Osteoblast (primary cell): ENCODE measurements at regions not wholly inside any gene's neighbourhood (a gene's known extent, or its start where the extent isn't known, plus 50 kb on each side); places are given as distances from the start of the nearest gene placed in this dataset.

Experiments used
- DNase-seq: peaks from one replicate; pipeline ENCODE4 v3.0.0; 2011; ENCODE audit warnings: low spot score, mixed read lengths; ENCODE audit not compliant: insufficient read length; ENCODE audit errors: missing footprints
- H2AFZ ChIP-seq: 2 replicates; pipeline ENCODE4 v1.6.0; 2011; ENCODE audit warnings: mild to moderate bottlenecking, low read length
- H3K27ac ChIP-seq: 2 replicates; pipeline ENCODE4 v1.5.1; 2011; ENCODE audit warnings: mild to moderate bottlenecking, low read depth, low read length, moderate library complexity
- H3K27me3 ChIP-seq: 2 replicates; pipeline ENCODE4 v1.6.0; 2012; ENCODE audit warnings: mild to moderate bottlenecking, control low read depth, inconsistent platforms, low read length, moderate library complexity; ENCODE audit not compliant: insufficient read depth
- H3K36me3 ChIP-seq: 2 replicates; pipeline ENCODE4 v1.5.1; 2011; ENCODE audit warnings: mild to moderate bottlenecking, low read length, control low read depth, moderate library complexity; ENCODE audit not compliant: insufficient read depth
- H3K4me1 ChIP-seq: 2 replicates; pipeline ENCODE4 v1.5.1; 2011; ENCODE audit warnings: mild to moderate bottlenecking, low read length, control low read depth, moderate library complexity; ENCODE audit not compliant: insufficient read depth
- H3K4me2 ChIP-seq: 2 replicates; pipeline ENCODE4 v1.6.0; 2011; ENCODE audit warnings: mild to moderate bottlenecking, low read length; ENCODE audit not compliant: insufficient read depth
- H3K4me3 ChIP-seq: fragments of 200-600 bp; sonication (generic); 3 replicates; pipeline ENCODE4 v1.5.1; 2012; ENCODE audit warnings: mild to moderate bottlenecking, low read length, inconsistent platforms; ENCODE audit not compliant: insufficient read depth
- H3K79me2 ChIP-seq: 2 replicates; pipeline ENCODE4 v1.6.0; 2012; ENCODE audit warnings: mild to moderate bottlenecking, low read length, control low read depth, inconsistent platforms; ENCODE audit not compliant: insufficient read depth
- H3K9me3 ChIP-seq: 2 replicates; pipeline ENCODE4 v1.5.1; 2011; ENCODE audit warnings: low read depth, low read length, control low read depth
- H4K20me1 ChIP-seq: 2 replicates; pipeline ENCODE4 v1.6.0; 2012; ENCODE audit warnings: mild to moderate bottlenecking, low read length, control low read depth; ENCODE audit not compliant: insufficient read depth
- TF ChIP-seq, protein P1 (sequence below): IDR thresholded peaks from 2 replicates; pipeline ENCODE4 v1.5.1; 2011; ENCODE audit warnings: mild to moderate bottlenecking, low read depth, low read length, moderate library complexity; ENCODE audit errors: extremely low read depth

DNA sequence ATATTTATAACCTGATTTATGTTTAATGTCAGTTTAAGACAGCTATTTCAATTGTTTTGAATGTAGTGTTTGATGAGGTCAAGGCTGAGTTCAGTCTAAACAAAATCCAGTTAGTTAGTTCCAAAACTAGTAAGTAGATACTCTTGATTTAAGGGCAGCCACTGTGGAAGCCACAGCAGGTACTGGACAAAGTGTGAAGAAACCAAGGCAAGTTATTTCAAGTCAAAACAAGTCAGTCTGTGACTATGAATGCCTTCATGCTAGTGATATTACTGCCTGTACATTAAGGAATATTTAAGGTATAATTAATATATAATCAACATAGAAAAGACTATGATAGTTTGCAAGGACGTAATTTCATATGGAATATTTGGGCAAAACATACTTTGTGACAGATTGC lies 362.3 kb downstream of the DMRTA1 start:
- Histone ChIP-seq H3K27me3 (no peaks in the 10 kb centered on the region), H3K4me3 (no peak overlapping the region), H3K36me3 (no peaks in the 10 kb centered on the region), H4K20me1 (no peaks in the 10 kb centered on the region), H3K4me2 (no peak overlapping the region), H3K27ac (no peak overlapping the region), H3K4me1 (no peaks in the 10 kb centered on the region), H3K9me3 (no peaks in the 10 kb centered on the region), H2AFZ (no peak overlapping the region), H3K79me2 (no peaks in the 10 kb centered on the region)
- TF ChIP-seq, protein P1, sequence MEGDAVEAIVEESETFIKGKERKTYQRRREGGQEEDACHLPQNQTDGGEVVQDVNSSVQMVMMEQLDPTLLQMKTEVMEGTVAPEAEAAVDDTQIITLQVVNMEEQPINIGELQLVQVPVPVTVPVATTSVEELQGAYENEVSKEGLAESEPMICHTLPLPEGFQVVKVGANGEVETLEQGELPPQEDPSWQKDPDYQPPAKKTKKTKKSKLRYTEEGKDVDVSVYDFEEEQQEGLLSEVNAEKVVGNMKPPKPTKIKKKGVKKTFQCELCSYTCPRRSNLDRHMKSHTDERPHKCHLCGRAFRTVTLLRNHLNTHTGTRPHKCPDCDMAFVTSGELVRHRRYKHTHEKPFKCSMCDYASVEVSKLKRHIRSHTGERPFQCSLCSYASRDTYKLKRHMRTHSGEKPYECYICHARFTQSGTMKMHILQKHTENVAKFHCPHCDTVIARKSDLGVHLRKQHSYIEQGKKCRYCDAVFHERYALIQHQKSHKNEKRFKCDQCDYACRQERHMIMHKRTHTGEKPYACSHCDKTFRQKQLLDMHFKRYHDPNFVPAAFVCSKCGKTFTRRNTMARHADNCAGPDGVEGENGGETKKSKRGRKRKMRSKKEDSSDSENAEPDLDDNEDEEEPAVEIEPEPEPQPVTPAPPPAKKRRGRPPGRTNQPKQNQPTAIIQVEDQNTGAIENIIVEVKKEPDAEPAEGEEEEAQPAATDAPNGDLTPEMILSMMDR, result no peak
- no peak for DNase-seq

DNA sequence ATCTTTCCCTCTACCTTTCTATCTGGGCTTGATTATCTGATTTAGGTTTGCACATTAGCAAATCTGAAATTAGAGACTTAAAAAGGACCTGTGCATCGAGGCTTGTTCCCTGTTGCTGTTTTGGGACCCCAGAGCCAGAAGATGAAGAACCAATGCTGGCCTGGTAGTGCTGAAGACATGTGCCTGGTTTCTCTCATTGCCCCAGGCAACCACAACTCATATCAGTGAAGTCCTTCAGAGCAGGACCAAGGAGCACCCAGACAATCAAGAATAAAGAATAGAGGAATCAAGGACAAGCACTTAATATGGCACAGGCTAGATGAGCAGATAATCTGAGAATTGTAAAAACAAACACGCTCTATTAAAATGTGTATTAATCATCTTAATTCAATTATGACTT lies 362.7 kb downstream of the DMRTA1 start:
- H3K4me1 ChIP-seq, result no peaks in the 10 kb centered on the region
- TF ChIP-seq, protein P1, result no peak
- H3K27ac ChIP-seq, result no peak overlapping the region
- no peaks in the 10 kb centered on the region for H3K36me3 ChIP-seq
- H4K20me1 ChIP-seq, result no peaks in the 10 kb centered on the region
- DNase-seq, result no peak
- H3K9me3 ChIP-seq, result no peaks in the 10 kb centered on the region
- H3K4me2 ChIP-seq, result no peak overlapping the region
- H2AFZ ChIP-seq, result no peak overlapping the region
- H3K27me3 ChIP-seq, result no peaks in the 10 kb centered on the region
- H3K79me2 ChIP-seq, result no peaks in the 10 kb centered on the region
- no peak overlapping the region for H3K4me3 ChIP-seq

DNA sequence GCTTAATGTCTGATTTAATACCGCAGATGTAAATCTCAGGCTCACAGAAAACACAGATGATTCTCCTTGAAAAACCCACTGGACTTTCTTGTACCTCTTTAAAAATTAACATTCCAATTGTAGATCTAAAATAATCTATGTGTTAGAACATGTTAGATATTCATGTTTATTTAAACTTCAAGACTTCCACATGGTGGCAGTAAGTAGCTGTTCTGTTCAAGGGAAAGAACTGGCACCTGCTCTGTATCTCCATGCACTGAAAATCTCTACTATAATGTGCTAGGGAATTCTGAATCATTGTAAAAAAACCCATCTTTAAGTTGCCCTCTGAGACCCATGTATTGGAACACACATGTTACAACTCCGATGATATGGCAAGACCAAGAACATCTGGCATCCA lies 366.9 kb downstream of the DMRTA1 start:
- Histone ChIP-seq H3K4me1 (no peaks in the 10 kb centered on the region), H3K27ac (no peak overlapping the region), H3K4me3 (no peak overlapping the region), H3K36me3 (no peaks in the 10 kb centered on the region), H2AFZ (no peak overlapping the region), H3K4me2 (no peak overlapping the region), H3K9me3 (no peaks in the 10 kb centered on the region), H4K20me1 (no peaks in the 10 kb centered on the region), H3K27me3 (no peaks in the 10 kb centered on the region), H3K79me2 (no peaks in the 10 kb centered on the region)
- TF ChIP-seq, protein P1, result peak; percentile 30
- DNase-seq, result peak; percentile 47

DNA sequence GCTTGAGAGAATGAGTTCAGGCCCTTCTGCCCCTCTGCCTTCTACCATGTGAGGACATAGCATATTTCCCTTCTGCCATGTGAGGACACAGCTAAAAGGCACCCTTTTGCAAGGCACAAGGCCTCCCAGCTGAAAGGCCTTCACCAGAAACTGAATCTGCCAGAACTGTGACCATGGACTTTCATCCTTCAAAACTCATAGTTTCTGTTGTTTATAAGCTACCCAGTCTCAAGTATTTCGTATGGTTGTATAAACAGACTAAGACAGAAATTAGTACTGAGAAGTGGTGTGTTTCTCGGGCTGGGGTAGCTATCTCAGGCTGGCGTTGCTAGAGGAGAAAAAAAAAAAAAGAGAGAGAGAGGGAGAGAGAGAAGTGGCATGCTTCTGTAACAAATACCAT lies 368.6 kb downstream of the DMRTA1 start:
- Histone ChIP-seq H3K4me3 (no peak overlapping the region), H3K27me3 (no peaks in the 10 kb centered on the region), H3K27ac (no peak overlapping the region), H4K20me1 (no peaks in the 10 kb centered on the region), H3K36me3 (no peaks in the 10 kb centered on the region), H2AFZ (peak overlapping the region; percentile 28), H3K4me2 (no peak overlapping the region), H3K9me3 (no peaks in the 10 kb centered on the region), H3K79me2 (no peaks in the 10 kb centered on the region), H3K4me1 (no peaks in the 10 kb centered on the region)
- no peak for DNase-seq
- TF ChIP-seq, protein P1, result no peak
